ENCODE measurements at regions not wholly inside any gene's neighbourhood (a gene's known extent, or its start where the extent isn't known, plus 50 kb on each side); places are given as distances from the start of the nearest gene placed in this dataset.

- 0 out of 2 replicates have a peak, but pooled peaks cover 3% of the 10 kb centered on the region for H3K4me1 Mint-ChIP-seq
- H3K36me3 Mint-ChIP-seq: no peaks in the 10 kb centered on the region
- no peak for TF ChIP-seq PRRX2 (CRISPR knock-in tag; IDR thresholded peaks at IDR 0.05)
- TF ChIP-seq E2F4 (CRISPR knock-in tag; IDR thresholded peaks at IDR 0.05; ENCODE audit: borderline replicate concordance, low read depth): no peak
- TF ChIP-seq FOXJ3 (CRISPR knock-in tag; IDR thresholded peaks at IDR 0.05; ENCODE audit: borderline replicate concordance): no peak
- TF ChIP-seq, protein P1, sequence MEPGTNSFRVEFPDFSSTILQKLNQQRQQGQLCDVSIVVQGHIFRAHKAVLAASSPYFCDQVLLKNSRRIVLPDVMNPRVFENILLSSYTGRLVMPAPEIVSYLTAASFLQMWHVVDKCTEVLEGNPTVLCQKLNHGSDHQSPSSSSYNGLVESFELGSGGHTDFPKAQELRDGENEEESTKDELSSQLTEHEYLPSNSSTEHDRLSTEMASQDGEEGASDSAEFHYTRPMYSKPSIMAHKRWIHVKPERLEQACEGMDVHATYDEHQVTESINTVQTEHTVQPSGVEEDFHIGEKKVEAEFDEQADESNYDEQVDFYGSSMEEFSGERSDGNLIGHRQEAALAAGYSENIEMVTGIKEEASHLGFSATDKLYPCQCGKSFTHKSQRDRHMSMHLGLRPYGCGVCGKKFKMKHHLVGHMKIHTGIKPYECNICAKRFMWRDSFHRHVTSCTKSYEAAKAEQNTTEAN (CRISPR knock-in tag; IDR thresholded peaks at IDR 0.05): no peak
- no peak for TF ChIP-seq ARID4B (CRISPR knock-in tag; IDR thresholded peaks at IDR 0.05; ENCODE audit: borderline replicate concordance)
- TF ChIP-seq TCF7 (CRISPR knock-in tag; IDR thresholded peaks at IDR 0.05; ENCODE audit: low read depth): no peak
- TF ChIP-seq GABPB1 (CRISPR knock-in tag; IDR thresholded peaks at IDR 0.05): no peak
- TF ChIP-seq SP1 (CRISPR knock-in tag; conservative IDR thresholded peaks at IDR 0.05): no peak
- no peak for TF ChIP-seq ZNF425 (CRISPR knock-in tag; conservative IDR thresholded peaks at IDR 0.05)
- no peak for TF ChIP-seq E2F5 (CRISPR knock-in tag; IDR thresholded peaks at IDR 0.05)
- TF ChIP-seq ATF2 (CRISPR knock-in tag; IDR thresholded peaks at IDR 0.05; ENCODE audit: borderline replicate concordance, low read depth): no peak
- no peak for TF ChIP-seq ZBTB21 (CRISPR knock-in tag; IDR thresholded peaks at IDR 0.05; ENCODE audit: borderline replicate concordance)
- TF ChIP-seq PRDM15 (CRISPR knock-in tag; IDR thresholded peaks at IDR 0.05): no peak
- TF ChIP-seq HMGA2 (CRISPR knock-in tag; IDR thresholded peaks at IDR 0.05): no peak
- no peak for TF ChIP-seq MYBL2 (CRISPR knock-in tag; IDR thresholded peaks at IDR 0.05)
- no peaks in the 10 kb centered on the region for H3K9me3 Mint-ChIP-seq
- ChIA-PET CTCF (no interaction called here), POLR2A (no interaction called here)
- H3K27ac Mint-ChIP-seq: no peak overlapping the region
- no peak overlapping the region for H3K4me3 Mint-ChIP-seq
- DNase-seq (ENCODE audit: low spot score): no peak
- no peak for ATAC-seq
- H3K27me3 Mint-ChIP-seq (ENCODE audit: low read depth): peaks cover 4% of the 10 kb centered on the region
These were observed 123.7 kb upstream of the TLR3 start for GRCh38 chr4:185945252-185945651.
